SK-N-MC (cell line): ENCODE measurements at regions not wholly inside any gene's neighbourhood (a gene's known extent, or its start where the extent isn't known, plus 50 kb on each side); places are given as distances from the start of the nearest gene placed in this dataset.
"Not testable (repeated sequence)": the region's sequence is repeated elsewhere in the genome, so short reads cannot be mapped to it uniquely, and the experiment has no call there.

ENCODE experiments used
- EZH2 ChIP-seq: fragments of 200-600 bp; sonication (generic); IDR thresholded peaks from one replicate; pipeline ENCODE4 v1.6.1; 2017; ENCODE audit warnings: antibody characterized with exemption
- POLR2AphosphoS5 ChIP-seq: IDR thresholded peaks from 2 replicates; pipeline ENCODE4 v1.6.1; 2012; ENCODE audit warnings: mild to moderate bottlenecking, low read depth, low read length, borderline replicate concordance

- TF ChIP-seq EZH2, POLR2AphosphoS5: not testable (repeated sequence)
Observed at GRCh38 chrX:45503787-45504362, 303.2 kb upstream of the DIPK2B start.
